ENCODE measurements at regions not wholly inside any gene's neighbourhood (a gene's known extent, or its start where the extent isn't known, plus 50 kb on each side); places are given as distances from the start of the nearest gene placed in this dataset.

- TF ChIP-seq CTCF (IDR thresholded peaks at IDR 0.05) = no peak
- no peak for TF ChIP-seq POLR2A (IDR thresholded peaks at IDR 0.05)
Measured at GRCh38 chr20:61044499-61044898, 207.6 kb upstream of the CDH4 start.
